SJCRH30 (cell line): ENCODE measurements at regions not wholly inside any gene's neighbourhood (a gene's known extent, or its start where the extent isn't known, plus 50 kb on each side); places are given as distances from the start of the nearest gene placed in this dataset.

Source experiments
- DNase-seq, 2 experiments: peaks; one replicate each; pipeline ENCODE4 v3.0.0-alpha.2; 2015 to 2020
- H3K27ac ChIP-seq: fragments of 250-450 bp; sonication (Bioruptor Pico); 2 replicates; pipeline ENCODE4 v1.5.1; 2020; ENCODE audit warnings: mild to moderate bottlenecking, moderate library complexity
- H3K27me3 ChIP-seq: fragments of 250-450 bp; sonication (Bioruptor Pico); 2 replicates; pipeline ENCODE4 v1.5.1; 2020; ENCODE audit warnings: mild to moderate bottlenecking, moderate library complexity
- H3K36me3 ChIP-seq: fragments of 250-450 bp; sonication (Bioruptor Pico); 2 replicates; pipeline ENCODE4 v1.5.1; 2020; ENCODE audit warnings: mild to moderate bottlenecking, moderate library complexity
- H3K4me1 ChIP-seq: fragments of 250-450 bp; sonication (Bioruptor Pico); 2 replicates; pipeline ENCODE4 v1.5.1; 2020; ENCODE audit warnings: mild to moderate bottlenecking, moderate library complexity
- H3K4me3 ChIP-seq: fragments of 250-450 bp; sonication (Bioruptor Pico); 2 replicates; pipeline ENCODE4 v1.5.1; 2020; ENCODE audit warnings: mild to moderate bottlenecking, moderate library complexity
- H3K9me3 ChIP-seq: fragments of 250-450 bp; sonication (Bioruptor Pico); replicated peaks from 2 replicates; pipeline ENCODE4 v1.5.1; 2020; ENCODE audit warnings: mild to moderate bottlenecking, moderate library complexity

- H3K9me3 ChIP-seq = no peaks in the 10 kb centered on the region
- no peak overlapping the region for H3K27ac ChIP-seq
- no peaks in the 10 kb centered on the region for H3K36me3 ChIP-seq
- no peak overlapping the region for H3K4me3 ChIP-seq
- H3K27me3 ChIP-seq = no peaks in the 10 kb centered on the region; the same call in 1 of the 2 replicates
- H3K4me1 ChIP-seq = no peaks in the 10 kb centered on the region
- no peak for DNase-seq
Observed at GRCh38 chr2:133812826-133813617, 244.8 kb upstream of the NCKAP5 start.

GRCh38 chr2:133814890-133815289 is 246.6 kb upstream of the NCKAP5 start:
- Histone ChIP-seq H3K4me1 (no peaks in the 10 kb centered on the region), H3K27ac (no peak overlapping the region), H3K27me3 (no peaks in the 10 kb centered on the region), H3K4me3 (no peak overlapping the region), H3K9me3 (no peaks in the 10 kb centered on the region), H3K36me3 (no peaks in the 10 kb centered on the region)
- DNase-seq = no peak

DNA sequence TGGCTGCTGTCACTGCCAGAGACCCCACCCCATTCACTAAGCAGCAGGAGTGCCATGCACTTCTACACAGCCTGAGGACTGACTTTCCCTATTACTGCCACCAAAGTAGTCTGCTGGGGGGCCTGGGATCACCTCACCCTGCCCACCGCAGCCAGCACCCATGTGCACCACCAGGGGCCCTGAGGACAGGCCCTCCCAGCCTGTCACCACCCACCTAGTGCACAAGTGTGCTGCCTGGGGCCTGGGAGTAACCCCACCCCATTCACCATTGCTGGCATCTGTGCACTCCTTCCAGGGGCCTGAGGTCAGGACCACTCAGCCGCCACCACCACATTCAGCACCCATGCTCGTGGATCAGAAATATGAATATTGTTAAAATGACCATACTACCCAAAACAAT is 247.8 kb upstream of the NCKAP5 start:
- H3K4me1 ChIP-seq = no peaks in the 10 kb centered on the region
- no peak for DNase-seq
- H3K9me3 ChIP-seq = no peaks in the 10 kb centered on the region
- H3K27me3 ChIP-seq = no peaks in the 10 kb centered on the region
- H3K36me3 ChIP-seq = no peaks in the 10 kb centered on the region
- H3K27ac ChIP-seq = no peak overlapping the region
- H3K4me3 ChIP-seq = no peak overlapping the region

DNA sequence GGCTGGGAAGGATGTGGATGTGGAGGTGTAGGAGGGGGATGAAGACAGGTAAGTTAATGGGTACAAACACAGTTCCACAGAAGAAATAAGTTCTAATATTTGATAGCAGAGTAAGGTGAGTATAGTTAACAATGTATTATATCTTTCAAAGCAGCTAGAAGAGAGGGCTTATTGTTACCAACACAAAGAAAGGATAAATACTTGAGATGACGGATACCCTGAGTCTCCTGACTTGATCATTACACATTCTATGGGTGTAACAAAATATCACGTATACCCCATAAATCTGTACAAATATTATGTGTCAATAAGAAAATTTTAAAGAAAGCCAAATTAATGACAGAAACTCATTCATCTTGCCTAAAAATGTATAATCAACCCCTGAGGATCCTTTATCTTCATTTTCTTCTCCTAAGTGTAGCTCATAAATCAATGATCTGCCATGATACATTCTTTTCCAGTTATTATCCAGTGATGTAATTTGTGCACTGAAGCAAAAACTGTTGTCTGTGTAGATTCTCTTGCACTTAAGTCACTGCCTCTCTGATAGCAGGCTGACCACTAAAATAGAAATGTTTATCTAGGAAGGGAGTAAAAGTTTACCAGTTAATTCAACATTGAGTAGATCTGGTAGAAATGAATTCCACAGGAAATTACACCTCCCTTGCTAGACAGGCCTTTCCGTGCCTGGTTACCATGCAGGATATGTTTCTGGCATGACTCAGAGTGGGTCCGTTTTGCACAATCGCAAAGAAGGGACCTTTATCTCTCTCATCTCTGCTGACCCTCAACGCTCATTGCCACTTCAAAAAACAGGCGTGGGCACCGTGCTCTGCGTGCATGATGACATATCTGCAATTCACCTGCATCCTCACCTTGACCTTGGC is 249.7 kb upstream of the NCKAP5 start:
- Histone ChIP-seq H3K9me3 (no peaks in the 10 kb centered on the region), H3K27ac (no peak overlapping the region), H3K4me3 (no peak overlapping the region), H3K4me1 (no peaks in the 10 kb centered on the region), H3K27me3 (no peaks in the 10 kb centered on the region), H3K36me3 (no peaks in the 10 kb centered on the region)
- no peak for DNase-seq

- Histone ChIP-seq H3K4me3 (no peak overlapping the region), H3K9me3 (no peaks in the 10 kb centered on the region), H3K36me3 (no peaks in the 10 kb centered on the region), H3K27me3 (no peaks in the 10 kb centered on the region), H3K27ac (no peak overlapping the region), H3K4me1 (no peaks in the 10 kb centered on the region)
- no peak for DNase-seq
Observed at GRCh38 chr2:133818661-133819060, 250.4 kb upstream of the NCKAP5 start.

- no peaks in the 10 kb centered on the region for H3K27me3 ChIP-seq
- no peak overlapping the region for H3K27ac ChIP-seq
- DNase-seq = no peak
- no peaks in the 10 kb centered on the region for H3K4me1 ChIP-seq
- no peaks in the 10 kb centered on the region for H3K36me3 ChIP-seq
- H3K9me3 ChIP-seq = no peaks in the 10 kb centered on the region
- H3K4me3 ChIP-seq = no peak overlapping the region
Observed at GRCh38 chr2:133819906-133820305, 251.6 kb upstream of the NCKAP5 start.

DNA sequence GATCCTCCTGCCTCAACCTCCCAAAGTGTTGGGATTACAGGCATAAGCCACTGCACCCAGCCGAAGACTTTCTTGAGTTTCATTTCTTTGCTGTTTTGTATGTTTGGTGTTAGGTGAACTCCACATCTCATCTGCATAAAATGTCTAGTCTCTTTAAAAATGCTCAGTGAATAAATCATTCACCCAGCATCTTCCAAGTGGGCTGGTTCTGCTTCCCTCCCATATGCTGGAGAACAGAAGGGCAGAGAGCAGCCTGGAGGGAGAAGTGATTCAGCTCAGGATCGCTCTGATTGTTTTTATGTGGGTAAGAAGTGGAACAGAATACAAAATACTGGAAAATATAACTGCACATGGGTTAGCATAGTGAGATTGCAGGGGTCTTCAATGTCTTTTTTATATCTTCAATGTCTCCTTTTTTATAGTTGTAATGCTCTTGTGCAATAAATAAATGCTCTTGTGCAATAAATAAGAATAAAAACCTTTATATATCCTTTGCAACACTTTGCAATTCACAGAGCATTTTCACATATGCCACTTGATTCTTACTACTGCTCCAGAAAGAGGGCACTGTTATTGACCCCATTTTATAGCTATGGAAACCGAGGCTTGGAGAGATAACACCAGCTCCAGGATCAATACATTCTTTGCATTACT is 253.0 kb upstream of the NCKAP5 start:
- Histone ChIP-seq H3K27me3 (no peaks in the 10 kb centered on the region), H3K27ac (no peak overlapping the region), H3K9me3 (no peaks in the 10 kb centered on the region), H3K4me1 (no peaks in the 10 kb centered on the region), H3K4me3 (no peak overlapping the region), H3K36me3 (no peaks in the 10 kb centered on the region)
- no peak for DNase-seq

- H3K36me3 ChIP-seq = no peaks in the 10 kb centered on the region
- no peak overlapping the region for H3K27ac ChIP-seq
- DNase-seq = no peak
- H3K9me3 ChIP-seq = no peaks in the 10 kb centered on the region
- no peak overlapping the region for H3K4me3 ChIP-seq
- H3K4me1 ChIP-seq = no peaks in the 10 kb centered on the region
- H3K27me3 ChIP-seq = no peaks in the 10 kb centered on the region
Observed at GRCh38 chr2:133822517-133823225, 254.4 kb upstream of the NCKAP5 start.

DNA sequence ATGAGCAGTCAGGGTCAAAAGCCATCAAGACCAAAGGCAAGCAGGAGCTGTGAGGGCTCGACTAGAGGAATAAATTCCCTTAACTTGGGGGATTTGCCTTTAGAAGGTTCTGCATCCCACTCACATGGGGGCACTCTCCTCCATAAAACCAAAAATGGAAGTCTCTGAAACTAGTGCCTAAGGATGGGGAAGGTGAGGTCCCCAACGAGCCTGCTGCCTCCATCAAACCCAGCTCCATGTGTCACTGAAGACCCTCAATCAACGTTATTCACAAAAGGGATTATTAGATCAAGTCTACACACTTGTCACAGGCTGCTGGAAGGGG is 254.9 kb upstream of the NCKAP5 start:
- H3K9me3 ChIP-seq = no peaks in the 10 kb centered on the region

GRCh38 chr2:133824869-133825268 is 256.6 kb upstream of the NCKAP5 start:
- Histone ChIP-seq H3K4me1 (no peaks in the 10 kb centered on the region), H3K4me3 (no peak overlapping the region), H3K9me3 (no peaks in the 10 kb centered on the region), H3K27ac (no peak overlapping the region), H3K27me3 (no peaks in the 10 kb centered on the region), H3K36me3 (no peaks in the 10 kb centered on the region)
- no peak for DNase-seq

More for the DNA sequence above, 254.9 kb upstream of the NCKAP5 start:
- Histone ChIP-seq H3K4me3 (no peak overlapping the region), H3K27me3 (no peaks in the 10 kb centered on the region), H3K27ac (no peak overlapping the region), H3K36me3 (no peaks in the 10 kb centered on the region), H3K4me1 (no peaks in the 10 kb centered on the region)
- no peak for DNase-seq

DNA sequence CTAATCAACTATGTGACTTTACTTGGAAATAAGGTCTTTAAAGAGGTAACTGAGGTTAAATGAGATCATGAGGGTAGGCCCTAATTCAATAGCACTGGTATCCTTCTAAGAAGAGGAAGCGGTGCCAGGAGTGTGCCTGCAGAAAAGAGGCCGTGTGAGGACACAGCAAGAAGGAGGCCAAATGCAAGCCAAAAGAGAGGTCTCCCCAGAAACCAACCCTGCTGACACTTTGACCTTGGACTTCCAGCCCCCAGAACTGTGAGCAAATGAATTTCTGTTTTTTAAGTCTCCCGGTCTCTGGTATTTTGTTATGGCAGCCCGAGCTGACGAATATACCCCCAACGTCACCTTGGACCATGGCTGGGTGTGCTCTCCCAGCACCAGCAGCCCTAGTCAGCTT is 257.5 kb upstream of the NCKAP5 start:
- no peak overlapping the region for H3K27ac ChIP-seq
- no peak overlapping the region for H3K4me3 ChIP-seq
- no peaks in the 10 kb centered on the region for H3K4me1 ChIP-seq
- H3K36me3 ChIP-seq = no peaks in the 10 kb centered on the region
- no peak for DNase-seq
- no peaks in the 10 kb centered on the region for H3K9me3 ChIP-seq
- H3K27me3 ChIP-seq = no peaks in the 10 kb centered on the region

DNA sequence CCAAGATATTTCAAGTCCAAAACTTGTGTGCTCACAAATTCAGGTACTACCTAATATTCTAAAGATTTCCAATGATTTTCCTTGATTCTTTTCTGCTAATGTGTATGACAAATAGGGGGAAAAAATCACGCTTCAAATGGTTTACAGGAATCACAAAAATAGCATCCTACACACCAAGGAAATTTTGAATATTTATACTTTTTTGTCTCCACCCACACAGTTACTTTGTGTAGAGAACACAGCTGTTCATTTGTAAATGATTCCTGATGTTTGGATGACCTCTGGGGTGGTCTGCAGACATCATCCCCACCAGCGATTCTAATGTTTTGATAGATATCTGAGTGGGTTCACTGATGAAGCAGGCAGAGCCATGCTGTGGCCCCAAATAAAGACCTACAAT is 260.6 kb upstream of the NCKAP5 start:
- H3K36me3 ChIP-seq = no peaks in the 10 kb centered on the region
- H3K27ac ChIP-seq = no peak overlapping the region
- no peaks in the 10 kb centered on the region for H3K9me3 ChIP-seq
- H3K27me3 ChIP-seq = no peaks in the 10 kb centered on the region
- no peaks in the 10 kb centered on the region for H3K4me1 ChIP-seq
- no peak overlapping the region for H3K4me3 ChIP-seq
- no peak for DNase-seq

GRCh38 chr2:133829450-133830020 is 261.3 kb upstream of the NCKAP5 start:
- Histone ChIP-seq H3K36me3 (no peaks in the 10 kb centered on the region), H3K4me3 (no peak overlapping the region), H3K4me1 (no peaks in the 10 kb centered on the region), H3K27ac (no peak overlapping the region), H3K9me3 (no peaks in the 10 kb centered on the region), H3K27me3 (no peaks in the 10 kb centered on the region)
- no peak for DNase-seq

DNA sequence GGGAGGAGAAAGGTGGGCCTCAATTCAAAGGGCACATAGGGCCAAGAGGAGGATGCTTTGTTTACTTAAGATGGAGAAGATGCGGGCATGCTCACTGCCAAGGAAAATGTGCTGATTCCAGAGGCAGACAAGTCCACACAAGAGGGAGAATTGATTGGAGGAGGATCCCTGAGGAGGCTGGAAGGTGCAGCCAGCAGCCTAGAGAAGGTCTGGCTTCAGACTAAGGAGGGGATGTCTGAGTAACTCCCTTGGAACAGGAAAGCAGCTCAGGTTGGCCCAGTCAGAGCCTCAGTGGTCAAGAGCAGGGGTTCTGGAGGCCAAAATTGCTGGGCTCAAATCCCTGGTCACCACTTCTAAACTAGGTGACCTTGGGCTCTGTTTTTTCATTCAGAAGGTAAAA is 265.5 kb upstream of the NCKAP5 start:
- H3K9me3 ChIP-seq = no peaks in the 10 kb centered on the region
- no peaks in the 10 kb centered on the region for H3K27me3 ChIP-seq
- no peaks in the 10 kb centered on the region for H3K36me3 ChIP-seq
- no peak overlapping the region for H3K27ac ChIP-seq
- no peak overlapping the region for H3K4me3 ChIP-seq
- no peak for DNase-seq
- H3K4me1 ChIP-seq = peaks cover 5% of the 10 kb centered on the region
